Heart right ventricle (tissue), 16 donors: ENCODE measurements at regions not wholly inside any gene's neighbourhood (a gene's known extent, or its start where the extent isn't known, plus 50 kb on each side); places are given as distances from the start of the nearest gene placed in this dataset.

Experiments used
- ATAC-seq, 8 donors: fragments of 200-7000 bp; cut with Tn5 transposase; one replicate each; pipeline ENCODE4 v1.9.1; 2020; ENCODE audit warnings: mild to moderate bottlenecking in 8 of 8, moderate library complexity in 8 of 8, moderate number of reproducible peaks in 1 of 8
- DNase-seq, 2 donors: peaks; one replicate each; pipeline ENCODE4 v3.0.0-alpha.2; 2020
- H3K27ac ChIP-seq, 10 donors: fragments of 200-600 bp; sonication (generic) in 2 of 10; one replicate each; pipeline versions ENCODE4 v1.5.0 to v1.8.0; 2020 to 2022; ENCODE audit warnings: mild to moderate bottlenecking in 3 of 10
- H3K27me3 ChIP-seq, 7 donors: fragments of 200-600 bp; one replicate each; pipeline ENCODE4 v1.8.0; 2021 to 2022; ENCODE audit warnings: mild to moderate bottlenecking in 2 of 7
- H3K36me3 ChIP-seq, 9 donors: fragments of 200-600 bp; sonication (generic) in 1 of 9; one replicate each; pipeline versions ENCODE4 v1.5.0 to v1.8.0; 2020 to 2022; ENCODE audit warnings: mild to moderate bottlenecking in 2 of 9
- H3K4me1 ChIP-seq, 9 donors: fragments of 200-600 bp; sonication (generic) in 1 of 9; one replicate each; pipeline versions ENCODE4 v1.5.0 to v1.8.0; 2020 to 2022; ENCODE audit warnings: mild to moderate bottlenecking in 4 of 9
- H3K4me3 ChIP-seq, 10 donors: fragments of 200-600 bp; sonication (generic) in 2 of 10; one replicate each; pipeline versions ENCODE4 v1.5.0 to v1.8.0; 2020 to 2022; ENCODE audit warnings: mild to moderate bottlenecking in 7 of 10, moderate library complexity in 2 of 10
- H3K9me3 ChIP-seq, 11 donors: fragments of 200-600 bp in 10 of 11; sonication (generic) in 2 of 11; one replicate each; pipeline versions ENCODE4 v1.5.0 to v1.8.0; 2013 to 2022; ENCODE audit warnings: mild to moderate bottlenecking in 2 of 11, control low read depth in 1 of 11, moderate library complexity in 1 of 11
- CTCF ChIP-seq, 9 donors: fragments of 200-600 bp; sonication (generic) in 2 of 9; IDR thresholded peaks; one replicate each; pipeline versions ENCODE4 v1.5.0 to v1.8.0; 2021 to 2022; ENCODE audit warnings: antibody characterized with exemption in 9 of 9, mild to moderate bottlenecking in 5 of 9, moderate library complexity in 1 of 9
- WGBS, 2 donors: extraction: QIAGEN DNeasy Blood & Tissue Kit; methylation state at CpG; one replicate each; pipeline ENCODE4 v1.1.7; 2013; ENCODE audit warnings: inconsistent platforms in 1 of 2; 5-methylcytosine and 5-hydroxymethylcytosine counted together
- intact Hi-C, 10 donors: fragments of 100-400 bp; cut with DNase I; formaldehyde crosslinking; loops; one replicate each; pipeline versions ENCODE4 v1.11.1 to v1.14.2; 2022
- donor health status: Arrhythmogenic right ventricular cardiomyopathy.
- donor health status: ischemic (EF 13 %, LVEDD 7.1; RV severe dilation, severe dysfunction).
- donor health status: healthy with polysubstance abuse.
- donor health status: DM: no; HTN: yes; CAD: no.
- donor health status: DM: no; HTN: no; CAD: no.
- donor health status: ischemic (EF 25% LVEDD 6.9; RV normal size, moderate dysfunction).
- donor health status: ischemic (EF 25% LVEDD 5.7; RV mildly dilated, moderate dysfunction).
- donor health status: healthy.
- donor health status: DM: yes; HTN: yes; CAD: no.
- donor health status: Ischemic cardiomyopathy.
- donor health status: ischemic (EF 35%, LVEDD 5.7; RV mildly dilated, moderate dysfunction).
- donor health status: nonischemic (EF 11% LVEDD 7.7; RV severe dilation, severe dysfunction).
- donor health status: DM: yes; HTN: yes; CAD: no.
- donor health status: PGD.
- donor health status: ischemic (EF 29% LVEDD 5.4; RV normal size, mild dysfunction).
- donor health status: nonischemic (EF 23%, LVEDD 6.1; RV moderate dilation, normal function).

GRCh38 chr16:86854058-86854621 is 275.8 kb downstream of the FOXL1 start:
- no peak overlapping the region for H3K27ac ChIP-seq
- H3K4me1 ChIP-seq, result no peaks in the 10 kb centered on the region
- H3K36me3 ChIP-seq, result no peaks in the 10 kb centered on the region
- WGBS, 2 donors, result 70 to 72% methylated on average over 11 of the region's 11 CpGs
- intact Hi-C loops, result loop anchor here in 1 of 10 donors (10.0 kb wide), 1 partner anchor 201 kb away; no protein-coding TSS in a partner anchor
- H3K9me3 ChIP-seq, result no peaks in the 10 kb centered on the region
- TF ChIP-seq CTCF (IDR thresholded peaks at IDR 0.05), result no peak
- H3K27me3 ChIP-seq, result peaks cover 0 to 6% (median 0%) of the 10 kb centered on the region in 7 donors
- DNase-seq (no peak), ATAC-seq (peak in 2 of 8 donors; percentile 28 to 33)
- H3K4me3 ChIP-seq, result no peak overlapping the region

GRCh38 chr16:86854626-86855294 is 276.4 kb downstream of the FOXL1 start:
- intact Hi-C loops, result loop anchor here in 1 of 10 donors (10.0 kb wide), 1 partner anchor 200 kb away; no protein-coding TSS in a partner anchor
- TF ChIP-seq CTCF (IDR thresholded peaks at IDR 0.05), result no peak
- peaks cover 0 to 3% (median 0%) of the 10 kb centered on the region in 7 donors for H3K27me3 ChIP-seq
- 85 to 89% methylated on average over 7 of the region's 7 CpGs for WGBS, 2 donors
- no peaks in the 10 kb centered on the region for H3K9me3 ChIP-seq
- H3K4me1 ChIP-seq, result no peaks in the 10 kb centered on the region
- ATAC-seq (no peak), DNase-seq (no peak)
- H3K4me3 ChIP-seq, result no peak overlapping the region
- H3K36me3 ChIP-seq, result no peaks in the 10 kb centered on the region
- H3K27ac ChIP-seq, result no peak overlapping the region

GRCh38 chr16:86856946-86857586 is 278.7 kb downstream of the FOXL1 start:
- WGBS, 2 donors, result 67 to 69% methylated on average over 15 of the region's 15 CpGs
- intact Hi-C loops, result loop anchor here in 1 of 10 donors (10.0 kb wide), 1 partner anchor 198 kb away; no protein-coding TSS in a partner anchor
- TF ChIP-seq CTCF (IDR thresholded peaks at IDR 0.05), result no peak
- H3K27ac ChIP-seq, result no peak overlapping the region
- ATAC-seq, result no peak
- no peaks in the 10 kb centered on the region for H3K36me3 ChIP-seq
- no peak for DNase-seq
- peaks cover 0 to 2% (median 0%) of the 10 kb centered on the region in 7 donors for H3K27me3 ChIP-seq
- H3K4me3 ChIP-seq, result no peak overlapping the region
- no peaks in the 10 kb centered on the region for H3K4me1 ChIP-seq
- no peaks in the 10 kb centered on the region for H3K9me3 ChIP-seq

GRCh38 chr16:86857807-86858206 is 279.5 kb downstream of the FOXL1 start:
- 96 to 99% methylated on average over 2 of the region's 2 CpGs for WGBS, 2 donors
- intact Hi-C loops, result loop anchor here in 1 of 10 donors (10.0 kb wide), 1 partner anchor 197 kb away; no protein-coding TSS in a partner anchor
- Histone ChIP-seq H3K4me3 (no peak overlapping the region), H3K4me1 (peaks cover 0 to 5% (median 0%) of the 10 kb centered on the region in 9 donors), H3K27ac (no peak overlapping the region), H3K36me3 (no peaks in the 10 kb centered on the region), H3K27me3 (peaks cover 0 to 2% (median 0%) of the 10 kb centered on the region in 7 donors), H3K9me3 (no peaks in the 10 kb centered on the region)
- ATAC-seq, result no peak
- no peak for TF ChIP-seq CTCF (IDR thresholded peaks at IDR 0.05)
- no peak for DNase-seq
